Endothelial cell of umbilical vein (primary cell): ENCODE measurements at regions not wholly inside any gene's neighbourhood (a gene's known extent, or its start where the extent isn't known, plus 50 kb on each side); places are given as distances from the start of the nearest gene placed in this dataset.

Source experiments
- BruUV-seq: library from RNA; stranded (reverse); fragments of 400-500 nt; replicated peaks from 2 replicates; lab custom pipeline; 2021; lab: Mats Ljungman, UMichigan
- CTCF ChIA-PET: fragments of 300-600, 350-600 bp; sonication (Branson Sonifier 250); formaldehyde crosslinking; loops from one replicate; lab custom pipeline; 2021; ENCODE audit warnings: antibody characterized with exemption, inconsistent platforms; lab: Charles Lee
- POLR2A ChIA-PET: fragments of 300-600, 350-600 bp; sonication (Branson Sonifier 250); formaldehyde crosslinking; loops from one replicate; lab custom pipeline; 2021; ENCODE audit warnings: antibody characterized with exemption, inconsistent platforms; lab: Charles Lee
- DNase-seq: peaks from one replicate; pipeline ENCODE4 v3.0.0-alpha.2; 2011; ENCODE audit warnings: low read depth, low spot score
- FAIRE-seq: peaks from 2 replicates; lab custom pipeline; 2011; peaks lifted over from hg19 to GRCh38; lab: Jason Lieb, UNC
- H2AFZ ChIP-seq: 2 replicates; pipeline ENCODE4 v1.6.0; 2012; ENCODE audit warnings: low read depth, low read length, control low read depth, inconsistent platforms
- H3K27ac ChIP-seq: 2 replicates; pipeline ENCODE4 v1.5.1; 2011; ENCODE audit warnings: low read depth, mild to moderate bottlenecking, control low read depth, low read length, moderate library complexity; ENCODE audit not compliant: insufficient read depth
- H3K27me3 ChIP-seq, 2 experiments: 2 replicates each; pipeline versions ENCODE4 v1.6.0 to v1.6.1; 2011; ENCODE audit warnings: low read length in 2 of 2, mixed read lengths in 1 of 2; ENCODE audit not compliant: control insufficient read depth in 2 of 2, insufficient read depth in 2 of 2
- H3K36me3 ChIP-seq, 2 experiments: 2 replicates in 1 of 2; 3 replicates in 1 of 2; pipeline ENCODE4 v1.5.1; 2011; ENCODE audit warnings: low read length in 2 of 2, mild to moderate bottlenecking in 1 of 2, moderate library complexity in 1 of 2; ENCODE audit not compliant: control insufficient read depth in 2 of 2, insufficient read depth in 2 of 2; ENCODE audit errors: extremely low read depth in 1 of 2
- H3K4me1 ChIP-seq: 3 replicates; pipeline ENCODE4 v1.5.1; 2011; ENCODE audit warnings: mild to moderate bottlenecking, low read length; ENCODE audit not compliant: control insufficient read depth, insufficient read depth; ENCODE audit errors: extremely low read depth
- H3K4me2 ChIP-seq: 2 replicates; pipeline ENCODE4 v1.6.1; 2011; ENCODE audit warnings: low read length, control low read depth, mixed read lengths; ENCODE audit not compliant: insufficient read depth
- H3K4me3 ChIP-seq, 3 experiments: fragments of 200-600 bp in 1 of 3; sonication (generic), shearing (Covaris generic) in 1 of 3; replicated peaks in 1 of 3; 2 replicates each; pipeline ENCODE4 v1.5.1; 2011 to 2016; ENCODE audit warnings: control low read depth in 3 of 3, low read length in 3 of 3, mild to moderate bottlenecking in 2 of 3, inconsistent platforms in 1 of 3, low read depth in 1 of 3, moderate library complexity in 1 of 3; ENCODE audit not compliant: insufficient read depth in 1 of 3
- H3K79me2 ChIP-seq: 2 replicates; pipeline ENCODE4 v1.6.0; 2012; ENCODE audit warnings: low read length, inconsistent platforms; ENCODE audit not compliant: control insufficient read depth, insufficient read depth
- H3K9ac ChIP-seq: replicated peaks from 2 replicates; pipeline ENCODE3; 2011; ENCODE audit warnings: low read length, control low read depth; ENCODE audit not compliant: insufficient read depth; ENCODE audit errors: extremely low read depth
- H3K9me1 ChIP-seq: replicated peaks from 3 replicates; pipeline ENCODE4 v1.6.0; 2011; ENCODE audit warnings: mild to moderate bottlenecking, low read length; ENCODE audit not compliant: control insufficient read depth, insufficient read depth; ENCODE audit errors: extremely low read depth
- H3K9me3 ChIP-seq: replicated peaks from 2 replicates; pipeline ENCODE4 v1.5.1; 2012; ENCODE audit warnings: low read length, inconsistent platforms; ENCODE audit not compliant: control insufficient read depth, insufficient read depth
- H4K20me1 ChIP-seq: replicated peaks from 2 replicates; pipeline ENCODE3; 2011; ENCODE audit warnings: mild to moderate bottlenecking, low read length; ENCODE audit not compliant: control insufficient read depth, insufficient read depth; ENCODE audit errors: extremely low read depth
- CTCF ChIP-seq, 2 donors: IDR thresholded peaks; 1 replicate in 1 of 2; 2 replicates in 1 of 2; pipeline ENCODE4 v1.5.1; 2011; ENCODE audit warnings: low read length in 2 of 2, mild to moderate bottlenecking in 2 of 2, moderate library complexity in 2 of 2, control low read depth in 1 of 2, inconsistent platforms in 1 of 2, low read depth in 1 of 2; ENCODE audit not compliant: insufficient read depth in 1 of 2; ENCODE audit errors: extremely low read depth in 1 of 2
- EZH2 ChIP-seq: IDR thresholded peaks from 2 replicates; pipeline ENCODE4 v1.6.1; 2012; ENCODE audit warnings: borderline replicate concordance, low read depth, mild to moderate bottlenecking, moderate library complexity, low read length, inconsistent platforms; ENCODE audit not compliant: severe bottlenecking
- FOS ChIP-seq: IDR thresholded peaks from 2 replicates; pipeline ENCODE4 v1.6.1; 2011; ENCODE audit warnings: mild to moderate bottlenecking, low read length, moderate library complexity, borderline replicate concordance; ENCODE audit not compliant: insufficient read depth
- GATA2 ChIP-seq: IDR thresholded peaks from 2 replicates; pipeline ENCODE4 v1.7.0; 2011; ENCODE audit warnings: low read depth, mild to moderate bottlenecking, moderate library complexity, mixed read lengths, low read length; ENCODE audit not compliant: insufficient read length, insufficient read depth
- JUN ChIP-seq: IDR thresholded peaks from 2 replicates; pipeline ENCODE4 v1.6.1; 2011; ENCODE audit warnings: borderline replicate concordance, low read depth; ENCODE audit not compliant: insufficient read length, insufficient read depth
- MAX ChIP-seq: IDR thresholded peaks from 2 replicates; pipeline ENCODE4 v1.6.1; 2011; ENCODE audit not compliant: insufficient read depth, insufficient read length
- MYC ChIP-seq: IDR thresholded peaks from one replicate; pipeline ENCODE4 v1.6.1; 2011; ENCODE audit warnings: mild to moderate bottlenecking, low read depth, low read length
- POLR2A ChIP-seq: IDR thresholded peaks from 2 replicates; pipeline ENCODE4 v1.6.1; 2012; ENCODE audit warnings: low read depth, mild to moderate bottlenecking, control low read depth, low read length
- POLR2AphosphoS5 ChIP-seq: IDR thresholded peaks from 2 replicates; pipeline ENCODE4 v1.6.1; 2012; ENCODE audit warnings: low read depth, mild to moderate bottlenecking, control low read depth, low read length, moderate library complexity; ENCODE audit not compliant: insufficient read depth
- dilution Hi-C: fragments of 300-500 bp; cut with MboI; formaldehyde crosslinking; loops from one replicate; pipeline ENCODE4 v1.15.0; 2019; ENCODE audit warnings: low sequenced_read_pairs; ENCODE audit not compliant: extremely low pct_ligation_motif_present
- intact Hi-C: fragments of 100-400 bp; cut with micrococcal nuclease; formaldehyde crosslinking; loops from one replicate; pipeline ENCODE4 v1.10.0; 2022

DNA sequence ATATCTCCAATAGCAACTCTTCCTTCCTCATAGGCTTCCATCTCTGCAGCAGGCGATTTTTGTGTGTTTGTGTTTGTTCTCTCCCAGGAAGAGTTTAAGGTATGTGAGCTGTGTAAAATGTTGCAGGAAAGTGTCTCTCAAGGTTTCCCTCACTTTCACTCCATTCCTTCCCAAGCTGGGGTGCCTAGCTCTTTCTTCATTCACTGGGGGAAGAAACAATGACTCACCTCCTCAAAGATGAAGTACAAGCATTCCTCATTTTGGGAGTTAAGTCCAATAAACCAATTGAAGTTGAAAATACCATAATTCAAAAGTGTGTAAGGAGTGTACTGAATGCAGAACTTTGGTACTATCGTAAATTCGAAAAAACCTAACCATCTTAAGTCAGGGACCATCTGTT, 422.7 kb upstream of the CFAP20DC start:
- H3K9me3 ChIP-seq, result no peaks in the 10 kb centered on the region
- H3K79me2 ChIP-seq, result no peaks in the 10 kb centered on the region
- no peak overlapping the region for H3K4me3 ChIP-seq
- TF ChIP-seq FOS, result no peak
- TF ChIP-seq EZH2, result no peak
- TF ChIP-seq MYC, result no peak
- no peak for TF ChIP-seq POLR2A
- TF ChIP-seq POLR2AphosphoS5, result no peak
- TF ChIP-seq JUN, result no peak
- TF ChIP-seq GATA2, result no peak
- TF ChIP-seq MAX, result no peak
- TF ChIP-seq CTCF (IDR thresholded peaks at IDR 0.05; ENCODE audit: extremely low read depth in 1 of 2, insufficient read depth in 1 of 2, low read depth in 1 of 2, low read length in 2 of 2), result no peak
- FAIRE-seq (no peak), DNase-seq (no peak)
- H3K9ac ChIP-seq, result no peak overlapping the region
- ChIA-PET POLR2A (no interaction called here), CTCF (no interaction called here)
- intact Hi-C loops (no loop called here), dilution Hi-C loops (no loop called here)
- no peak overlapping the region for H2AFZ ChIP-seq
- H3K36me3 ChIP-seq, result no peaks in the 10 kb centered on the region
- H3K4me2 ChIP-seq, result no peak overlapping the region
- no peaks in the 10 kb centered on the region for H4K20me1 ChIP-seq
- H3K27ac ChIP-seq, result no peak overlapping the region
- H3K27me3 ChIP-seq, result no peaks in the 10 kb centered on the region
- no peaks in the 10 kb centered on the region for H3K4me1 ChIP-seq
- no TSS peak for BruUV-seq
- H3K9me1 ChIP-seq, result no peaks in the 10 kb centered on the region
